Esophagus squamous epithelium (tissue), 5 donors: ENCODE measurements at regions not wholly inside any gene's neighbourhood (a gene's known extent, or its start where the extent isn't known, plus 50 kb on each side); places are given as distances from the start of the nearest gene placed in this dataset.

Experiments
- DNase-seq: peaks from one replicate; lab custom pipeline; 2025; lab: John Stamatoyannopoulos, UW
- H3K27ac ChIP-seq, 4 donors: fragments of 200-600 bp; sonication (generic); one replicate each; pipeline ENCODE4 v1.5.1; 2016 to 2019; ENCODE audit warnings: mild to moderate bottlenecking in 1 of 4
- H3K27me3 ChIP-seq, 4 donors: fragments of 200-600 bp; sonication (generic); 1 replicate in 3 of 4; 2 replicates in 1 of 4; pipeline versions ENCODE4 v1.5.1 to v1.6.0; 2017 to 2021; ENCODE audit warnings: antibody characterized with exemption in 1 of 4
- H3K36me3 ChIP-seq, 3 donors: fragments of 200-600 bp; sonication (generic); one replicate each; pipeline ENCODE4 v1.5.1; 2016 to 2019
- H3K4me1 ChIP-seq, 3 donors: fragments of 200-600 bp; sonication (generic); one replicate each; pipeline ENCODE4 v1.5.1; 2017 to 2019
- H3K4me3 ChIP-seq, 4 donors: fragments of 200-600 bp; sonication (generic); 1 replicate in 3 of 4; 2 replicates in 1 of 4; pipeline ENCODE4 v1.5.1; 2016 to 2019; ENCODE audit warnings: mild to moderate bottlenecking in 2 of 4, moderate library complexity in 1 of 4
- H3K9me3 ChIP-seq, 3 donors: fragments of 200-600 bp; sonication (generic); one replicate each; pipeline ENCODE4 v1.5.1; 2016 to 2019
- POLR2A ChIP-seq, 4 donors: fragments of 450-650 bp; IDR thresholded peaks; one replicate each; pipeline ENCODE4 v1.6.1; 2017; ENCODE audit warnings: antibody characterized with exemption in 4 of 4, mild to moderate bottlenecking in 4 of 4, moderate library complexity in 3 of 4
- WGBS, 2 donors: methylation state at CpG; one replicate each; pipeline ENCODE4 v1.1.5; 2018; 5-methylcytosine and 5-hydroxymethylcytosine counted together
- intact Hi-C: fragments of 100-400 bp; cut with DNase I; formaldehyde crosslinking; loops from one replicate; pipeline ENCODE4 v1.15.0; 2022
- TF ChIP-seq, protein P1 (sequence below), 6 experiments: fragments of 450-650 bp in 4 of 6; fragments of 200-600 bp in 2 of 6; sonication (generic) in 2 of 6; IDR thresholded peaks; one replicate each; pipeline ENCODE4 v1.5.1; 2016 to 2019; ENCODE audit warnings: antibody characterized with exemption in 6 of 6, mild to moderate bottlenecking in 4 of 6, moderate library complexity in 4 of 6
- donor health status: DM: yes; HTN: yes; CAD: no.

DNA sequence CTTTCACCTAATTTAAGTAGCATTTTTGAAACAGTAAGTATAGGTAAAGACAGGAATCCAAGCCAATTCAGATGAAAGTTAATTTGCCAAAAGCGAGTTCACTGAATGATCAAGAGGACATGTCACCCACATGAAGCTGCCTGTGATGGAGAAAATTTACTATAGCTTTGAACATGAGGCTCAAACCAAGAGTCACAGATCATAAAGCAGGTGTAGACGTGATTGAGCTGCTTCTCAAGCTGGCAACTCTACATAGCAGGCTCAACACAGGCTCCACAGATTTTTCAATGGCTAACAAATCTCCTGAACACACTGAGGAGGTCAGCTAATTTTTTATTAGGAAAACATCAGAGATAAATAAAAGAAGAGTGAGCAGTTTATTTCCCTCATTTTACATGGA, 173.7 kb downstream of the FAM114A2 start:
- no peaks in the 10 kb centered on the region for H3K9me3 ChIP-seq
- H3K4me3 ChIP-seq: no peak overlapping the region
- H3K36me3 ChIP-seq: no peaks in the 10 kb centered on the region
- TF ChIP-seq, protein P1, sequence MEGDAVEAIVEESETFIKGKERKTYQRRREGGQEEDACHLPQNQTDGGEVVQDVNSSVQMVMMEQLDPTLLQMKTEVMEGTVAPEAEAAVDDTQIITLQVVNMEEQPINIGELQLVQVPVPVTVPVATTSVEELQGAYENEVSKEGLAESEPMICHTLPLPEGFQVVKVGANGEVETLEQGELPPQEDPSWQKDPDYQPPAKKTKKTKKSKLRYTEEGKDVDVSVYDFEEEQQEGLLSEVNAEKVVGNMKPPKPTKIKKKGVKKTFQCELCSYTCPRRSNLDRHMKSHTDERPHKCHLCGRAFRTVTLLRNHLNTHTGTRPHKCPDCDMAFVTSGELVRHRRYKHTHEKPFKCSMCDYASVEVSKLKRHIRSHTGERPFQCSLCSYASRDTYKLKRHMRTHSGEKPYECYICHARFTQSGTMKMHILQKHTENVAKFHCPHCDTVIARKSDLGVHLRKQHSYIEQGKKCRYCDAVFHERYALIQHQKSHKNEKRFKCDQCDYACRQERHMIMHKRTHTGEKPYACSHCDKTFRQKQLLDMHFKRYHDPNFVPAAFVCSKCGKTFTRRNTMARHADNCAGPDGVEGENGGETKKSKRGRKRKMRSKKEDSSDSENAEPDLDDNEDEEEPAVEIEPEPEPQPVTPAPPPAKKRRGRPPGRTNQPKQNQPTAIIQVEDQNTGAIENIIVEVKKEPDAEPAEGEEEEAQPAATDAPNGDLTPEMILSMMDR (IDR thresholded peaks at IDR 0.05): no peak
- no peak for TF ChIP-seq POLR2A (IDR thresholded peaks at IDR 0.05)
- H3K27me3 ChIP-seq: no peaks in the 10 kb centered on the region
- DNase-seq: no peak
- intact Hi-C loops: no loop called here
- no peak overlapping the region for H3K27ac ChIP-seq
- no peaks in the 10 kb centered on the region for H3K4me1 ChIP-seq
- WGBS, 2 donors: 58 to 60% methylated on average over 2 of the region's 2 CpGs

DNA sequence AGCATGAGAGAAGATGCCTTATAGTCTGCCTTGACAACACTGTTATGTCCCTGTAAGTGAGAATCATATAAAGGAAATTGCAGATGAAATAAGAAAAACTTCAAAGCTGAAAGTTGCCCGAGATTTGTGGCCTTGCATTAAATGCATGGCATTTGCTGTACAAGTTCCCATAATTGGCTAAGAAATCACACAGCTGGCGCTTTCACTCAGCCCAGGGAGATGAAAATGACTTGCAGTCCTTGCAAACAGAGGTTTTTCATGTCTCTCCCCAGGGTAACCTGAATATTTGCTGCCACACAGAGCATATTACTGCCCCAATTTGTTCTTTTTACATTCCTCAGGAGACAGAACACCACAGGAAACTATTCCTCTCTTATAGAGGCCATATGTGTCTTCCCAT, 174.8 kb downstream of the FAM114A2 start:
- Histone ChIP-seq H3K9me3 (no peaks in the 10 kb centered on the region), H3K27ac (no peak overlapping the region), H3K36me3 (no peaks in the 10 kb centered on the region), H3K27me3 (no peaks in the 10 kb centered on the region), H3K4me3 (no peak overlapping the region), H3K4me1 (no peaks in the 10 kb centered on the region)
- TF ChIP-seq POLR2A (IDR thresholded peaks at IDR 0.05): no peak
- TF ChIP-seq, protein P1 (IDR thresholded peaks at IDR 0.05): no peak
- intact Hi-C loops: no loop called here
- WGBS, 2 donors: 50 to 54% methylated on average over 2 of the region's 2 CpGs
- DNase-seq: no peak
